A549 (cell line): ENCODE measurements at regions not wholly inside any gene's neighbourhood (a gene's known extent, or its start where the extent isn't known, plus 50 kb on each side); places are given as distances from the start of the nearest gene placed in this dataset.

Experiments
- ATAC-seq, 2 experiments: fragments of 200-7000 bp in 1 of 2; fragments of >200 bp in 1 of 2; cut with Nextera tagmentation in 1 of 2; cut with Tn5 transposase in 1 of 2; 3 replicates each; pipeline versions ENCODE4 v1.8.0 to v1.9.1; 2018 to 2020; ENCODE audit warnings: mild to moderate bottlenecking in 1 of 2, moderate library complexity in 1 of 2
- CTCF ChIA-PET: fragments of 300-600 bp; sonication (Branson Sonifier 250); formaldehyde crosslinking; extraction: SDS; loops from one replicate; lab custom pipeline; 2021; ENCODE audit warnings: antibody characterized with exemption, inconsistent platforms; lab: Yijun Ruan, JAX
- POLR2A ChIA-PET: fragments of 350-600 bp; formaldehyde crosslinking; extraction: SDS; loops from one replicate; lab custom pipeline; 2021; ENCODE audit warnings: antibody characterized with exemption, inconsistent platforms; lab: Yijun Ruan, JAX
- DNase-seq, 2 experiments: peaks; one replicate each; pipeline versions ENCODE4 v3.0.0 to v3.0.0-alpha.2; 2011 to 2016; ENCODE audit warnings: low read depth in 1 of 2, low spot score in 1 of 2
- FAIRE-seq: peaks from 2 replicates; lab custom pipeline; 2011; peaks lifted over from hg19 to GRCh38; lab: Jason Lieb, UNC
- H3K27ac ChIP-seq, 2 experiments: fragments of >200 bp; sonication (Bioruptor Twin); formaldehyde crosslinking; 3 replicates each; pipeline ENCODE4 v1.5.1; 2016 to 2017
- H3K4me1 ChIP-seq: fragments of >200 bp; sonication (Bioruptor Twin); formaldehyde crosslinking; 3 replicates; pipeline ENCODE4 v1.6.1; 2016
- H3K4me2 ChIP-seq: fragments of >200 bp; sonication (Bioruptor Twin); formaldehyde crosslinking; 3 replicates; pipeline ENCODE4 v1.6.1; 2016
- H3K4me3 ChIP-seq: fragments of >200 bp; sonication (Bioruptor Twin); formaldehyde crosslinking; 3 replicates; pipeline ENCODE4 v1.5.1; 2016
- H3K9me3 ChIP-seq: fragments of >200 bp; sonication (Bioruptor Twin); formaldehyde crosslinking; 3 replicates; pipeline ENCODE4 v1.6.1; 2016
- BCL3 ChIP-seq: fragments of >200 bp; sonication (Bioruptor Twin); formaldehyde crosslinking; IDR thresholded peaks from 3 replicates; pipeline ENCODE4 v1.6.1; 2016
- CBX2 ChIP-seq: fragments of 200-600 bp; sonication (generic); IDR thresholded peaks from 2 replicates; pipeline ENCODE4 v1.6.1; 2016; ENCODE audit warnings: low read depth, mild to moderate bottlenecking, borderline replicate concordance
- CBX8 ChIP-seq: fragments of 200-600 bp; sonication (generic); IDR thresholded peaks from 2 replicates; pipeline ENCODE4 v1.6.1; 2016
- CTCF ChIP-seq: fragments of >200 bp; sonication (Bioruptor Twin); formaldehyde crosslinking; IDR thresholded peaks from 3 replicates; pipeline ENCODE4 v1.5.1; 2016
- EHMT2 ChIP-seq: fragments of 200-600 bp; sonication (generic); IDR thresholded peaks from 2 replicates; pipeline ENCODE4 v1.6.1; 2016; ENCODE audit warnings: antibody characterized with exemption, low read depth, mild to moderate bottlenecking, moderate library complexity
- ELK1 ChIP-seq: fragments of 150-350 bp; IDR thresholded peaks from 2 replicates; pipeline ENCODE4 v1.6.1; 2014; ENCODE audit warnings: low read depth, mild to moderate bottlenecking, low read length
- HOXA7 ChIP-seq: fragments of 250-450 bp; sonication (Bioruptor Pico); IDR thresholded peaks from 2 replicates; pipeline ENCODE4 v1.5.0; 2020; ENCODE audit warnings: mild to moderate bottlenecking, moderate library complexity
- JUN ChIP-seq, 2 experiments: fragments of >200 bp; sonication (Bioruptor Twin); formaldehyde crosslinking; IDR thresholded peaks; 2 replicates in 1 of 2; 3 replicates in 1 of 2; pipeline ENCODE4 v1.6.1; 2016 to 2017
- KDM5A ChIP-seq: fragments of 200-600 bp; sonication (generic); IDR thresholded peaks from 2 replicates; pipeline ENCODE4 v1.6.1; 2016; ENCODE audit warnings: antibody characterized with exemption, mild to moderate bottlenecking
- MAX ChIP-seq: IDR thresholded peaks from 2 replicates; pipeline ENCODE4 v1.6.1; 2012
- MAZ ChIP-seq: fragments of 150-350 bp; IDR thresholded peaks from 2 replicates; pipeline ENCODE4 v1.6.1; 2014; ENCODE audit warnings: antibody characterized with exemption, low read depth, low read length, borderline replicate concordance
- NPAS2 ChIP-seq: fragments of 250-450 bp; sonication (Bioruptor Pico); IDR thresholded peaks from 2 replicates; pipeline ENCODE4 v1.8.0; 2022; ENCODE audit warnings: mild to moderate bottlenecking, moderate library complexity, borderline replicate concordance
- NR3C1 ChIP-seq: fragments of >200 bp; sonication (Bioruptor Twin); formaldehyde crosslinking; IDR thresholded peaks from 3 replicates; pipeline ENCODE4 v1.6.1; 2017
- RARB ChIP-seq: fragments of 250-450 bp; sonication (Bioruptor Pico); IDR thresholded peaks from 2 replicates; pipeline ENCODE4 v1.8.0; 2021; ENCODE audit warnings: mild to moderate bottlenecking, moderate library complexity
- RCOR1 ChIP-seq: fragments of 150-350 bp; IDR thresholded peaks from 2 replicates; pipeline ENCODE4 v1.6.1; 2014; ENCODE audit warnings: antibody characterized with exemption, low read length, low read depth
- REST ChIP-seq: fragments of 200-600 bp; sonication (generic); IDR thresholded peaks from 2 replicates; pipeline ENCODE4 v1.6.1; 2016; ENCODE audit warnings: antibody characterized with exemption, mild to moderate bottlenecking, moderate library complexity
- RNF2 ChIP-seq: fragments of 200-600 bp; sonication (generic); IDR thresholded peaks from 2 replicates; pipeline ENCODE4 v1.6.1; 2016; ENCODE audit warnings: low read depth, mild to moderate bottlenecking, antibody characterized with exemption, moderate library complexity, borderline replicate concordance
- SMC3 ChIP-seq: fragments of >200 bp; sonication (Bioruptor Twin); formaldehyde crosslinking; IDR thresholded peaks from 3 replicates; pipeline ENCODE4 v1.6.1; 2018; ENCODE audit warnings: inconsistent platforms
- SREBF2 ChIP-seq: fragments of 450-650 bp; IDR thresholded peaks from 2 replicates; pipeline ENCODE4 v1.6.1; 2014; ENCODE audit warnings: mild to moderate bottlenecking, moderate library complexity
- TFCP2L1 ChIP-seq: fragments of 250-450 bp; sonication (Bioruptor Pico); IDR thresholded peaks from 2 replicates; pipeline ENCODE4 v1.5.0; 2021; ENCODE audit warnings: mild to moderate bottlenecking
- USF2 ChIP-seq: fragments of 450-650 bp; IDR thresholded peaks from 2 replicates; pipeline ENCODE4 v1.6.1; 2014; ENCODE audit warnings: antibody characterized with exemption
- ZNF302 ChIP-seq: fragments of 250-450 bp; sonication (Bioruptor Pico); IDR thresholded peaks from 2 replicates; pipeline ENCODE4 v1.9.0; 2021; ENCODE audit warnings: inconsistent platforms, mild to moderate bottlenecking, moderate library complexity
- WGBS: methylation state at CpG from one replicate; pipeline ENCODE4 v1.1.6; 2017; ENCODE audit errors: missing lambda C conversion rate; 5-methylcytosine and 5-hydroxymethylcytosine counted together

GRCh38 chr13:99796175-99796819 is 175.3 kb downstream of the ZIC5 start:
- TF ChIP-seq SMC3 (no peak), TFCP2L1 (CRISPR knock-in tag) (no peak), REST (peak; percentile 90), NPAS2 (CRISPR knock-in tag) (no peak), EHMT2 (peak; percentile 66; the same call in 1 of the 2 replicates)
- TF ChIP-seq, all 56 proteins: peak for 2
- Histone ChIP-seq H3K27ac (no peak overlapping the region), H3K9me3 (no peaks in the 10 kb centered on the region), H3K4me3 (no peak overlapping the region), H3K4me2 (no peak overlapping the region), H3K4me1 (no peaks in the 10 kb centered on the region)
- ChIA-PET CTCF (interaction anchor here (1.0 kb wide), 1 partner anchor 10 kb away, joined by 3 read pairs; no protein-coding TSS in a partner anchor), POLR2A (no interaction called here)
- ATAC-seq = no peak
- peak in 1 of 2 experiments; percentile 17 for DNase-seq
- FAIRE-seq = no peak

- TF ChIP-seq USF2 = no peak
- no peak for TF ChIP-seq EHMT2
- TF ChIP-seq CBX8 = no peak
- TF ChIP-seq SMC3 = no peak
- TF ChIP-seq BCL3 = no peak
- no peak for TF ChIP-seq MAZ
- no peak for TF ChIP-seq JUN (IDR thresholded peaks at IDR 0.05)
- ATAC-seq = no peak
These were observed 179.3 kb downstream of the ZIC5 start for GRCh38 chr13:99792079-99792921.

GRCh38 chr13:99782669-99783068 is 188.9 kb downstream of the ZIC5 start:
- CTCF ChIA-PET = interaction anchor here (0.6 kb wide), 1 partner anchor 647 kb away, joined by 3 read pairs; no protein-coding TSS in a partner anchor
- WGBS = 71% methylated on average over 3 of the region's 3 CpGs
- H3K27ac ChIP-seq = no peak overlapping the region
- ATAC-seq (no peak), DNase-seq (no peak), FAIRE-seq (no peak)
- H3K9me3 ChIP-seq = no peaks in the 10 kb centered on the region
- no peak overlapping the region for H3K4me3 ChIP-seq
- no peaks in the 10 kb centered on the region for H3K4me1 ChIP-seq
- no peak overlapping the region for H3K4me2 ChIP-seq
- POLR2A ChIA-PET = no interaction called here
- TF ChIP-seq SREBF2 (no peak), MAX (no peak), TFCP2L1 (CRISPR knock-in tag) (no peak), CTCF (no peak), EHMT2 (no peak), RARB (CRISPR knock-in tag) (no peak), KDM5A (no peak), RCOR1 (no peak), ZNF302 (no peak), CBX2 (no peak), NR3C1 (no peak), RNF2 (no peak), NPAS2 (CRISPR knock-in tag) (no peak), HOXA7 (no peak), ELK1 (no peak)

More at GRCh38 chr13:99792079-99792921, 179.3 kb downstream of the ZIC5 start:
- Histone ChIP-seq H3K4me1 (no peaks in the 10 kb centered on the region), H3K9me3 (no peaks in the 10 kb centered on the region), H3K27ac (no peak overlapping the region), H3K4me2 (no peak overlapping the region), H3K4me3 (no peak overlapping the region)
- DNase-seq (no peak), FAIRE-seq (no peak)
- CTCF ChIA-PET = no interaction called here
- 41% methylated on average over 7 of the region's 10 CpGs for WGBS
- POLR2A ChIA-PET = no interaction called here
